ENCODE measurements at regions not wholly inside any gene's neighbourhood (a gene's known extent, or its start where the extent isn't known, plus 50 kb on each side); places are given as distances from the start of the nearest gene placed in this dataset.
"Not testable (repeated sequence)": the region's sequence is repeated elsewhere in the genome, so short reads cannot be mapped to it uniquely, and the experiment has no call there.

DNA sequence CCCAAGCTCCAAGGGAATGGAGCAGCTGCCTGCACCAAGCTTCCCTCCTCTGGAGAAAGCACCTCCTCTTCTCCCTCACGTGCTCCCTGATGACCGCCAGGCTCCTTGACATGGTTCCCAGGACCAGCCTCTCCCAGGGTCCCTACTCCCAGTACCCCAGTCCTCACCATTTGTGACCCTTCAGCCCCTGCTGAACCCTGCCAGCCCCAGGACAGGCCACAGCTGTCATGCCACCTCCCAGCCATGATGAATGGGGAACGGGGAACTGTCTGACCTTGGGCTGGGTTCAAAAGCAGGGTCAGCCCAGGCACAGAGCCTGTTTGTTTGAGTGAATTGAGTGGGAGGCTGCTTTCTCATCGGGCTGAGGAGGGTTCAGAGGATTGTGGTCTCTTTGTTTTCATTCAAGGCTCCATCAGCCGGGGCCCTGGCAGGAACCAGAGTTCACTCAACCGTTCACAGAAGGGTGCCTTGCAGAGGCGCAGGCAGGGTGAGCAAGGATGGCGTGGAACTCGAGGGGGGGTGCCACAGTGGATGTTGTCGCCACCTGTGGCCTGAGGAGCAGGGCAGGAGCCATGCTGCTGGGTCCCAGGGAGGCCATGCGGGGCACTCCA, 344.5 kb upstream of the SFSWAP start:
- intact Hi-C loops (cut with DNase I): no loop called here
- 61 to 63% methylated on average over 11 of the region's 11 CpGs for WGBS, 2 donors
- Histone ChIP-seq H3K36me3 (no peaks in the 10 kb centered on the region), H3K27me3 (peaks cover 0 to 9% (median 0%) of the 10 kb centered on the region in 3 donors), H3K4me1 (no peaks in the 10 kb centered on the region), H3K4me3 (no peak overlapping the region), H3K27ac (no peak overlapping the region), H3K9me3 (no peaks in the 10 kb centered on the region)
- TF ChIP-seq CTCF (IDR thresholded peaks at IDR 0.05) (no peak), POLR2A (IDR thresholded peaks at IDR 0.05) (no peak), EP300 (IDR thresholded peaks at IDR 0.05) (no peak), POLR2AphosphoS5 (IDR thresholded peaks at IDR 0.05) (no peak)
- DNase-seq: peak; percentile 50

GRCh38 chr12:131367067-131367982, 343.6 kb upstream of the SFSWAP start:
- H3K27ac ChIP-seq; H3K27me3 ChIP-seq; H3K4me1 ChIP-seq; H3K36me3 ChIP-seq; H3K9me3 ChIP-seq; intact Hi-C loops (cut with DNase I); H3K4me3 ChIP-seq: not testable (repeated sequence)
- peak; percentile 38 for DNase-seq
- WGBS, 2 donors: 92% methylated on average over 27 of the region's 27 CpGs

GRCh38 chr12:131367983-131368667, 342.8 kb upstream of the SFSWAP start:
- Histone ChIP-seq H3K9me3 (no peaks in the 10 kb centered on the region), H3K27me3 (peaks cover 0 to 9% (median 0%) of the 10 kb centered on the region in 3 donors), H3K36me3 (no peaks in the 10 kb centered on the region), H3K4me3 (no peak overlapping the region), H3K27ac (no peak overlapping the region), H3K4me1 (peaks cover 0 to 4% (median 0%) of the 10 kb centered on the region in 4 donors)
- DNase-seq: no peak
- WGBS, 2 donors: 89 to 90% methylated on average over 12 of the region's 12 CpGs
- intact Hi-C loops (cut with DNase I): no loop called here
- TF ChIP-seq POLR2A (IDR thresholded peaks at IDR 0.05): no peak
- no peak for TF ChIP-seq POLR2AphosphoS5 (IDR thresholded peaks at IDR 0.05)
- no peak for TF ChIP-seq EP300 (IDR thresholded peaks at IDR 0.05)
- TF ChIP-seq CTCF (IDR thresholded peaks at IDR 0.05): no peak

DNA sequence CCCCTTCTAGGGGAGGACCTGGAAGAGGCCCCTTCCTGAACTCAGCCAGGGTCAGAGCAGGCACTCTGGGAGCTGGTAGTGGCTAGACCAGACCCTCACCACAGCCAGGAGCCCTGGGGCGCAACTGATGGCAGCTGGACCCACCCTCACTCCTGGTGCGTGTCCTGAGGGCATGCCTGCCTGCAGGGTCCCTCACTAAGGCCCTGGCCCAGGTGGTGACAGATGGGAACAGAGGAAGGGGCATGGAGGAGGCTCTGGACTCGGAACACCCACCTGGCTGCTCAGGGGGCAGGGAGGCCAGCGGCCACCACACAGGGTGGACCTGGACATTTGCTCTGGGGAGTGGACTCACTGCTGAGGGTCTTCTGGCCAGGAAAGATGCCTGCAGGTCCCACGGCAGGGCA, 342.2 kb upstream of the SFSWAP start:
- DNase-seq: peak; percentile 53

More for the DNA sequence above, 342.2 kb upstream of the SFSWAP start:
- Histone ChIP-seq H3K36me3 (no peaks in the 10 kb centered on the region), H3K9me3 (no peaks in the 10 kb centered on the region), H3K4me3 (no peak overlapping the region), H3K27me3 (peaks cover 0 to 9% (median 0%) of the 10 kb centered on the region in 3 donors), H3K4me1 (peaks cover 0 to 4% (median 0%) of the 10 kb centered on the region in 4 donors), H3K27ac (no peak overlapping the region)
- 86 to 93% methylated on average over 5 of the region's 5 CpGs for WGBS, 2 donors
- intact Hi-C loops (cut with DNase I): no loop called here
- TF ChIP-seq POLR2A (IDR thresholded peaks at IDR 0.05): no peak
- no peak for TF ChIP-seq POLR2AphosphoS5 (IDR thresholded peaks at IDR 0.05)
- TF ChIP-seq CTCF (IDR thresholded peaks at IDR 0.05): no peak
- TF ChIP-seq EP300 (IDR thresholded peaks at IDR 0.05): no peak
